ENCODE measurements at regions not wholly inside any gene's neighbourhood (a gene's known extent, or its start where the extent isn't known, plus 50 kb on each side); places are given as distances from the start of the nearest gene placed in this dataset.

- DNase-seq (ENCODE audit: low read depth in 3 of 3, low spot score in 1 of 3), result no peak
These were observed 206.4 kb upstream of the CITED2 start for GRCh38 chr6:139580592-139581484.

GRCh38 chr6:139577763-139578604, 203.5 kb upstream of the CITED2 start:
- no peak for DNase-seq (ENCODE audit: low read depth in 3 of 3, low spot score in 1 of 3)

- DNase-seq (ENCODE audit: low read depth in 3 of 3, low spot score in 1 of 3), result no peak
These were observed 202.8 kb upstream of the CITED2 start for GRCh38 chr6:139577124-139577762.

- DNase-seq (ENCODE audit: low read depth in 3 of 3, low spot score in 1 of 3), result no peak
These were observed 197.6 kb upstream of the CITED2 start for GRCh38 chr6:139572001-139572400.

GRCh38 chr6:139570166-139570565, 195.7 kb upstream of the CITED2 start:
- DNase-seq (ENCODE audit: low read depth in 3 of 3, low spot score in 1 of 3), result no peak

GRCh38 chr6:139569566-139569965, 195.1 kb upstream of the CITED2 start:
- DNase-seq (ENCODE audit: low read depth in 3 of 3, low spot score in 1 of 3), result no peak

GRCh38 chr6:139568956-139569538, 194.6 kb upstream of the CITED2 start:
- no peak for DNase-seq (ENCODE audit: low read depth in 3 of 3, low spot score in 1 of 3)

GRCh38 chr6:139568151-139568955, 193.9 kb upstream of the CITED2 start:
- DNase-seq (ENCODE audit: low read depth in 3 of 3, low spot score in 1 of 3), result no peak

- DNase-seq (ENCODE audit: low read depth in 3 of 3, low spot score in 1 of 3), result no peak
These were observed 192.6 kb upstream of the CITED2 start for GRCh38 chr6:139567095-139567494.

- DNase-seq (ENCODE audit: low read depth in 3 of 3, low spot score in 1 of 3), result no peak
These were observed 191.1 kb upstream of the CITED2 start for GRCh38 chr6:139565591-139565990.

- no peak for DNase-seq (ENCODE audit: low read depth in 3 of 3, low spot score in 1 of 3)
These were observed 183.1 kb upstream of the CITED2 start for GRCh38 chr6:139557547-139557946.

- DNase-seq (ENCODE audit: low read depth in 3 of 3, low spot score in 1 of 3), result no peak
These were observed 182.1 kb upstream of the CITED2 start for GRCh38 chr6:139556532-139556931.

GRCh38 chr6:139553916-139554315, 179.5 kb upstream of the CITED2 start:
- no peak for DNase-seq (ENCODE audit: low read depth in 3 of 3, low spot score in 1 of 3)

- DNase-seq (ENCODE audit: low read depth in 3 of 3, low spot score in 1 of 3), result no peak
These were observed 176.9 kb upstream of the CITED2 start for GRCh38 chr6:139551376-139551775.

GRCh38 chr6:139550361-139550760, 175.9 kb upstream of the CITED2 start:
- DNase-seq (ENCODE audit: low read depth in 3 of 3, low spot score in 1 of 3), result no peak

- no peak for DNase-seq (ENCODE audit: low read depth in 3 of 3, low spot score in 1 of 3)
These were observed 175.2 kb upstream of the CITED2 start for GRCh38 chr6:139549561-139550070.

GRCh38 chr6:139547804-139548203, 173.4 kb upstream of the CITED2 start:
- no peak for DNase-seq (ENCODE audit: low read depth in 3 of 3, low spot score in 1 of 3)

- no peak for DNase-seq (ENCODE audit: low read depth in 3 of 3, low spot score in 1 of 3)
These were observed 172.8 kb upstream of the CITED2 start for GRCh38 chr6:139547122-139547776.

GRCh38 chr6:139546106-139546472, 171.6 kb upstream of the CITED2 start:
- DNase-seq (ENCODE audit: low read depth in 3 of 3, low spot score in 1 of 3), result no peak
